GM19397 (cell line): ENCODE measurements at regions not wholly inside any gene's neighbourhood (a gene's known extent, or its start where the extent isn't known, plus 50 kb on each side); places are given as distances from the start of the nearest gene placed in this dataset.

Source experiments
- ATAC-seq: cut with Tn5 transposase; IDR thresholded peaks from one replicate; pipeline ENCODE4 v1.9.1; 2021; ENCODE audit warnings: mild to moderate bottlenecking, moderate library complexity; ENCODE audit not compliant: unreplicated experiment

GRCh38 chr11:80512491-80512890 is 1071.7 kb upstream of the TENM4 start:
- ATAC-seq: no peak

- ATAC-seq: no peak
Measured at GRCh38 chr11:80505771-80506170, 1064.9 kb upstream of the TENM4 start.

- ATAC-seq: no peak
Measured at GRCh38 chr11:80503990-80504389, 1063.2 kb upstream of the TENM4 start.

GRCh38 chr11:80502511-80502910 is 1061.7 kb upstream of the TENM4 start:
- ATAC-seq: no peak

- ATAC-seq: no peak
Measured at GRCh38 chr11:80495116-80495515, 1054.3 kb upstream of the TENM4 start.

- ATAC-seq: no peak
Measured at GRCh38 chr11:80487952-80488351, 1047.1 kb upstream of the TENM4 start.

- no peak for ATAC-seq
Measured at GRCh38 chr11:80486678-80487077, 1045.8 kb upstream of the TENM4 start.

GRCh38 chr11:80477178-80477577 is 1036.3 kb upstream of the TENM4 start:
- ATAC-seq: no peak

GRCh38 chr11:80473562-80473961 is 1032.7 kb upstream of the TENM4 start:
- ATAC-seq: peak; percentile 66

- ATAC-seq: no peak
Measured at GRCh38 chr11:80469871-80470270, 1029.0 kb upstream of the TENM4 start.

- ATAC-seq: no peak
Measured at GRCh38 chr11:80466570-80466969, 1025.7 kb upstream of the TENM4 start.

GRCh38 chr11:80462211-80462610 is 1021.4 kb upstream of the TENM4 start:
- no peak for ATAC-seq

GRCh38 chr11:80458376-80458775 is 1017.5 kb upstream of the TENM4 start:
- no peak for ATAC-seq

GRCh38 chr11:80457823-80458222 is 1017.0 kb upstream of the TENM4 start:
- ATAC-seq: no peak

- no peak for ATAC-seq
Measured at GRCh38 chr11:80455818-80456217, 1015.0 kb upstream of the TENM4 start.

- no peak for ATAC-seq
Measured at GRCh38 chr11:80451105-80451504, 1010.3 kb upstream of the TENM4 start.

GRCh38 chr11:80448709-80449108 is 1007.9 kb upstream of the TENM4 start:
- ATAC-seq: no peak

GRCh38 chr11:80443177-80443576 is 1002.3 kb upstream of the TENM4 start:
- no peak for ATAC-seq

- no peak for ATAC-seq
Measured at GRCh38 chr11:80441821-80442220, 1001.0 kb upstream of the TENM4 start.

GRCh38 chr11:80440835-80441234 is 1000.0 kb upstream of the TENM4 start:
- ATAC-seq: no peak

- no peak for ATAC-seq
Measured at GRCh38 chr11:80436547-80436946, 995.7 kb upstream of the TENM4 start.

GRCh38 chr11:80435345-80435744 is 994.5 kb upstream of the TENM4 start:
- no peak for ATAC-seq

- ATAC-seq: no peak
Measured at GRCh38 chr11:80432057-80432456, 991.2 kb upstream of the TENM4 start.
